ENCODE measurements at regions not wholly inside any gene's neighbourhood (a gene's known extent, or its start where the extent isn't known, plus 50 kb on each side); places are given as distances from the start of the nearest gene placed in this dataset.

- H4K8ac ChIP-seq (ENCODE audit: low read depth in 2 of 2, low read length in 2 of 2) = no peak overlapping the region
- WGBS, 2 experiments (ENCODE audit: extremely low coverage in 2 of 2, insufficient read length in 1 of 2) = 43% methylated on average over 1 of the region's 5 CpGs; no CpG with 5 or more reads in 1 of the 2 experiments
- no peak overlapping the region for H3K18ac ChIP-seq (ENCODE audit: low read depth, low read length)
- no peak overlapping the region for H2BK20ac ChIP-seq (ENCODE audit: low read depth, low read length)
- H3K4me2 ChIP-seq (ENCODE audit: low read depth, low read length) = no peak overlapping the region
- no peak for ATAC-seq (ENCODE audit: low read depth)
- H4K5ac ChIP-seq (ENCODE audit: low read depth, low read length) = no peak overlapping the region
- no peak overlapping the region for H2BK120ac ChIP-seq (ENCODE audit: low read depth, low read length)
- CTCF ChIA-PET = interaction anchor here (0.8 kb wide), 1 partner anchor 11 kb away, joined by 3 read pairs; no protein-coding TSS in a partner anchor
- H2AK9ac ChIP-seq (replicated peaks; ENCODE audit: low read depth, low read length, poor library complexity) = no peak overlapping the region
- H2AFZ ChIP-seq (replicated peaks; ENCODE audit: low read length, poor library complexity) = no peak overlapping the region
- H3K27ac ChIP-seq (ENCODE audit: insufficient read depth, low read length) = no peak overlapping the region
- H2BK15ac ChIP-seq (ENCODE audit: low read depth, low read length) = no peak overlapping the region
- H3K79me1 ChIP-seq (ENCODE audit: low read depth in 1 of 2, low read length in 2 of 2) = no peaks in the 10 kb centered on the region
- in situ Hi-C loops (cut with MboI; ENCODE audit: low sequenced_read_pairs) (no loop called here), intact Hi-C loops (cut with micrococcal nuclease) (no loop called here), dilution Hi-C loops (cut with HindIII; ENCODE audit: low sequenced_read_pairs, unreplicated experiment) (no loop called here)
- H2AK5ac ChIP-seq (ENCODE audit: low read depth, low read length) = no peak overlapping the region
- H3K14ac ChIP-seq (replicated peaks; ENCODE audit: low read depth, low read length) = no peak overlapping the region
- no peak overlapping the region for H3K4me3 ChIP-seq (ENCODE audit: insufficient read depth, low read depth, low read length)
- no peak overlapping the region for H2BK5ac ChIP-seq (ENCODE audit: low read depth, low read length, poor library complexity, severe bottlenecking)
- no peaks in the 10 kb centered on the region for H3K9me1 ChIP-seq (ENCODE audit: insufficient read depth, low read length)
- H3K9ac ChIP-seq (ENCODE audit: low read depth, low read length) = no peak overlapping the region
- BruUV-seq (replicated peaks) = no TSS peak
- no peaks in the 10 kb centered on the region for H3K9me3 ChIP-seq (ENCODE audit: control insufficient read depth, insufficient read depth, low read length)
- H3K23ac ChIP-seq (ENCODE audit: low read depth, low read length) = no peak overlapping the region
- H3K27me3 ChIP-seq (ENCODE audit: control insufficient read depth, insufficient read depth, low read length) = no peaks in the 10 kb centered on the region
- no peaks in the 10 kb centered on the region for H3K4me1 ChIP-seq (ENCODE audit: control insufficient read depth, insufficient read depth, low read length)
- H4K91ac ChIP-seq (ENCODE audit: insufficient read depth, low read depth, low read length) = no peak overlapping the region
- TF ChIP-seq BHLHE40 (IDR thresholded peaks at IDR 0.05; ENCODE audit: low read depth, low read length) = no peak
- TF ChIP-seq POLR2A (IDR thresholded peaks at IDR 0.05; ENCODE audit: low read depth, low read length) = no peak
- TF ChIP-seq FOS (IDR thresholded peaks at IDR 0.05; ENCODE audit: low read depth, low read length) = no peak
- no peak for TF ChIP-seq MXI1 (IDR thresholded peaks at IDR 0.05; ENCODE audit: borderline replicate concordance, low read depth, low read length)
- no peak for TF ChIP-seq CTCF (conservative IDR thresholded peaks at IDR 0.05; ENCODE audit: low read depth, low read length)
- TF ChIP-seq SMC3 (IDR thresholded peaks at IDR 0.05; ENCODE audit: low read depth, low read length) = no peak
- TF ChIP-seq NFE2L2 (IDR thresholded peaks at IDR 0.05; ENCODE audit: low read depth, low read length) = no peak
- TF ChIP-seq MAZ (IDR thresholded peaks at IDR 0.05; ENCODE audit: borderline replicate concordance, low read depth, low read length) = no peak
- POLR2A ChIA-PET (ENCODE audit: unreplicated experiment) = no interaction called here
- H3K36me3 ChIP-seq (ENCODE audit: control insufficient read depth, insufficient read depth, low read length) = no peaks in the 10 kb centered on the region
- DNase-seq = no peak
- no peak overlapping the region for H3K4ac ChIP-seq (ENCODE audit: low read depth, low read length)
- no peaks in the 10 kb centered on the region for H4K20me1 ChIP-seq (ENCODE audit: insufficient read depth, low read length)
- H3K56ac ChIP-seq (ENCODE audit: extremely low read depth, insufficient read depth, low read length) = no peak overlapping the region
Observed at GRCh38 chr20:7695051-7695495, 245.2 kb downstream of the HAO1 start.
